Liver (tissue), 8 donors: ENCODE measurements at regions not wholly inside any gene's neighbourhood (a gene's known extent, or its start where the extent isn't known, plus 50 kb on each side); places are given as distances from the start of the nearest gene placed in this dataset.

ENCODE experiments used
- DNase-seq: peaks from one replicate; pipeline ENCODE4 v3.0.0-alpha.2; 2017; ENCODE audit warnings: low spot score
- H3K27ac ChIP-seq, 2 donors: one replicate each; pipeline ENCODE4 v1.7.0; 2013; ENCODE audit warnings: inconsistent platforms in 2 of 2, low read length in 2 of 2, control low read depth in 1 of 2, low read depth in 1 of 2, mild to moderate bottlenecking in 1 of 2
- H3K27me3 ChIP-seq, 4 donors: one replicate each; pipeline versions ENCODE4 v1.6.1 to v1.7.0; 2013; ENCODE audit warnings: low read length in 3 of 4, inconsistent platforms in 1 of 4, mild to moderate bottlenecking in 1 of 4, moderate library complexity in 1 of 4; ENCODE audit not compliant: control insufficient read depth in 4 of 4, insufficient read depth in 4 of 4
- H3K36me3 ChIP-seq, 4 donors: one replicate each; pipeline versions ENCODE4 v1.6.1 to v1.7.0; 2013; ENCODE audit warnings: low read length in 3 of 4, mild to moderate bottlenecking in 3 of 4, low read depth in 1 of 4, moderate library complexity in 1 of 4; ENCODE audit not compliant: control insufficient read depth in 4 of 4, insufficient read depth in 3 of 4
- H3K4me1 ChIP-seq, 4 donors: one replicate each; pipeline versions ENCODE4 v1.6.1 to v1.7.0; 2013; ENCODE audit warnings: low read length in 3 of 4, mild to moderate bottlenecking in 3 of 4, moderate library complexity in 1 of 4; ENCODE audit not compliant: control insufficient read depth in 4 of 4, insufficient read depth in 4 of 4
- H3K4me3 ChIP-seq, 3 donors: one replicate each; pipeline versions ENCODE4 v1.6.1 to v1.7.0; 2013; ENCODE audit warnings: low read length in 3 of 3, control low read depth in 1 of 3, low read depth in 1 of 3, mild to moderate bottlenecking in 1 of 3
- H3K9ac ChIP-seq, 2 donors: one replicate each; pipeline ENCODE4 v1.7.0; 2013; ENCODE audit warnings: low read length in 2 of 2, mild to moderate bottlenecking in 2 of 2, moderate library complexity in 2 of 2, control low read depth in 1 of 2, low read depth in 1 of 2
- H3K9me3 ChIP-seq, 4 donors: one replicate each; pipeline versions ENCODE4 v1.6.1 to v1.7.0; 2013; ENCODE audit warnings: low read length in 3 of 4; ENCODE audit not compliant: control insufficient read depth in 4 of 4
- EGR1 ChIP-seq, 2 donors: IDR thresholded peaks; 2 replicates each; pipeline ENCODE4 v1.6.1; 2016 to 2018; ENCODE audit warnings: antibody characterized with exemption in 2 of 2, low read depth in 2 of 2
- GABPA ChIP-seq, 2 donors: IDR thresholded peaks in 1 of 2; conservative IDR thresholded peaks in 1 of 2; 2 replicates each; pipeline ENCODE4 v1.6.1; 2016; ENCODE audit warnings: antibody characterized with exemption in 2 of 2, mild to moderate bottlenecking in 1 of 2, moderate library complexity in 1 of 2
- HNF4A ChIP-seq, 2 donors: conservative IDR thresholded peaks; 2 replicates each; pipeline ENCODE4 v1.6.1; 2016; ENCODE audit warnings: antibody characterized with exemption in 2 of 2, mild to moderate bottlenecking in 2 of 2
- HNF4G ChIP-seq: IDR thresholded peaks from 2 replicates; pipeline ENCODE4 v1.6.1; 2016; ENCODE audit warnings: antibody characterized with exemption
- JUND ChIP-seq, 2 donors: IDR thresholded peaks; 2 replicates each; pipeline ENCODE4 v1.6.1; 2016; ENCODE audit warnings: antibody characterized with exemption in 2 of 2
- NR2F2 ChIP-seq: IDR thresholded peaks from 2 replicates; pipeline ENCODE4 v1.6.1; 2016; ENCODE audit warnings: antibody characterized with exemption
- RAD21 ChIP-seq, 2 donors: IDR thresholded peaks; 2 replicates each; pipeline ENCODE4 v1.6.1; 2016; ENCODE audit warnings: antibody characterized with exemption in 2 of 2, mild to moderate bottlenecking in 2 of 2
- RXRA ChIP-seq, 2 donors: IDR thresholded peaks; 2 replicates each; pipeline ENCODE4 v1.6.1; 2017 to 2018; ENCODE audit warnings: antibody characterized with exemption in 2 of 2, mild to moderate bottlenecking in 1 of 2
- SP1 ChIP-seq: IDR thresholded peaks from 2 replicates; pipeline ENCODE4 v1.6.1; 2018; ENCODE audit warnings: antibody characterized with exemption, mild to moderate bottlenecking
- YY1 ChIP-seq: IDR thresholded peaks from 2 replicates; pipeline ENCODE4 v1.6.1; 2016; ENCODE audit warnings: antibody characterized with exemption, mild to moderate bottlenecking
- WGBS: extraction: QIAGEN DNeasy Blood & Tissue Kit; methylation state at CpG from one replicate; pipeline ENCODE4 v1.1.7; 2013; 5-methylcytosine and 5-hydroxymethylcytosine counted together
- TF ChIP-seq, protein P1 (sequence below): IDR thresholded peaks from 2 replicates; pipeline ENCODE4 v1.6.1; 2016; ENCODE audit warnings: antibody characterized with exemption
- TF ChIP-seq, protein P2 (sequence below): fragments of 150-350 bp; IDR thresholded peaks from 2 replicates; pipeline ENCODE4 v1.5.1; 2017; ENCODE audit warnings: improper control_type of control experiment, low read depth, low read length; ENCODE audit not compliant: missing input control
- TF ChIP-seq, protein P3 (sequence below): IDR thresholded peaks from 2 replicates; pipeline ENCODE4 v1.6.1; 2016; ENCODE audit warnings: antibody characterized with exemption
- TF ChIP-seq, protein P4 (sequence below): IDR thresholded peaks from 2 replicates; pipeline ENCODE4 v1.6.1; 2016; ENCODE audit warnings: antibody characterized with exemption, mild to moderate bottlenecking
- donor health status: healthy.
- donor health status: healthy.
- donor health status: healthy.
- donor health status: healthy.
- donor health status: healthy.

DNA sequence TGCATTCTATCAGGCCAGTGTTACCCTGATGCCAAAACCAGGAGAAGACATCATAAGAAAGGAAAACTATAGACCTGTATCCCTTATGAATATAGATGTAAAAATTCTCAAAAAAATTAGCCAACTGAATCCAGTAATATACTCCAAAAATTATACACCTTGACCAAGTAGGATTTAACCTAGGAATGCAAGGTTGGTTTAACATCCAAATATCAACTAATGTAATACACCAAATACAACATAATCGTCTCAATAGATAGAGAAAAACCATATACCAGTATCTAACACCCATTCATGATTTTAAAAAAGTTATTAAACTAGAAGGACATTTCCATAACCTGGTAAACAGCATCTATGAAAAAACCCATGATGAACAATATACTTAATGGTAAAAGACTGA, 56.5 kb upstream of the SELENOK start:
- H3K36me3 ChIP-seq, result no peaks in the 10 kb centered on the region
- peaks cover 0 to 3% (median 0%) of the 10 kb centered on the region in 4 donors for H3K27me3 ChIP-seq
- H3K4me3 ChIP-seq, result no peak overlapping the region
- no peak for DNase-seq
- no peak overlapping the region for H3K9ac ChIP-seq
- H3K4me1 ChIP-seq, result no peaks in the 10 kb centered on the region
- peaks cover 3 to 14% (median 4%) of the 10 kb centered on the region in 4 donors for H3K9me3 ChIP-seq
- TF ChIP-seq JUND (IDR thresholded peaks at IDR 0.05) (no peak), YY1 (no peak), RAD21 (IDR thresholded peaks at IDR 0.05) (no peak), HNF4G (no peak), GABPA (IDR thresholded peaks at IDR 0.05 in 1 of 2, conservative IDR thresholded peaks at IDR 0.05 in 1 of 2) (no peak), NR2F2 (no peak), SP1 (no peak), EGR1 (IDR thresholded peaks at IDR 0.05; ENCODE audit: low read depth in 2 of 2) (no peak), HNF4A (conservative IDR thresholded peaks at IDR 0.05) (no peak)
- TF ChIP-seq, protein P1, sequence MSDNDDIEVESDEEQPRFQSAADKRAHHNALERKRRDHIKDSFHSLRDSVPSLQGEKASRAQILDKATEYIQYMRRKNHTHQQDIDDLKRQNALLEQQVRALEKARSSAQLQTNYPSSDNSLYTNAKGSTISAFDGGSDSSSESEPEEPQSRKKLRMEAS, result no peak
- TF ChIP-seq, protein P2, sequence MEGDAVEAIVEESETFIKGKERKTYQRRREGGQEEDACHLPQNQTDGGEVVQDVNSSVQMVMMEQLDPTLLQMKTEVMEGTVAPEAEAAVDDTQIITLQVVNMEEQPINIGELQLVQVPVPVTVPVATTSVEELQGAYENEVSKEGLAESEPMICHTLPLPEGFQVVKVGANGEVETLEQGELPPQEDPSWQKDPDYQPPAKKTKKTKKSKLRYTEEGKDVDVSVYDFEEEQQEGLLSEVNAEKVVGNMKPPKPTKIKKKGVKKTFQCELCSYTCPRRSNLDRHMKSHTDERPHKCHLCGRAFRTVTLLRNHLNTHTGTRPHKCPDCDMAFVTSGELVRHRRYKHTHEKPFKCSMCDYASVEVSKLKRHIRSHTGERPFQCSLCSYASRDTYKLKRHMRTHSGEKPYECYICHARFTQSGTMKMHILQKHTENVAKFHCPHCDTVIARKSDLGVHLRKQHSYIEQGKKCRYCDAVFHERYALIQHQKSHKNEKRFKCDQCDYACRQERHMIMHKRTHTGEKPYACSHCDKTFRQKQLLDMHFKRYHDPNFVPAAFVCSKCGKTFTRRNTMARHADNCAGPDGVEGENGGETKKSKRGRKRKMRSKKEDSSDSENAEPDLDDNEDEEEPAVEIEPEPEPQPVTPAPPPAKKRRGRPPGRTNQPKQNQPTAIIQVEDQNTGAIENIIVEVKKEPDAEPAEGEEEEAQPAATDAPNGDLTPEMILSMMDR, result no peak
- TF ChIP-seq, protein P3, sequence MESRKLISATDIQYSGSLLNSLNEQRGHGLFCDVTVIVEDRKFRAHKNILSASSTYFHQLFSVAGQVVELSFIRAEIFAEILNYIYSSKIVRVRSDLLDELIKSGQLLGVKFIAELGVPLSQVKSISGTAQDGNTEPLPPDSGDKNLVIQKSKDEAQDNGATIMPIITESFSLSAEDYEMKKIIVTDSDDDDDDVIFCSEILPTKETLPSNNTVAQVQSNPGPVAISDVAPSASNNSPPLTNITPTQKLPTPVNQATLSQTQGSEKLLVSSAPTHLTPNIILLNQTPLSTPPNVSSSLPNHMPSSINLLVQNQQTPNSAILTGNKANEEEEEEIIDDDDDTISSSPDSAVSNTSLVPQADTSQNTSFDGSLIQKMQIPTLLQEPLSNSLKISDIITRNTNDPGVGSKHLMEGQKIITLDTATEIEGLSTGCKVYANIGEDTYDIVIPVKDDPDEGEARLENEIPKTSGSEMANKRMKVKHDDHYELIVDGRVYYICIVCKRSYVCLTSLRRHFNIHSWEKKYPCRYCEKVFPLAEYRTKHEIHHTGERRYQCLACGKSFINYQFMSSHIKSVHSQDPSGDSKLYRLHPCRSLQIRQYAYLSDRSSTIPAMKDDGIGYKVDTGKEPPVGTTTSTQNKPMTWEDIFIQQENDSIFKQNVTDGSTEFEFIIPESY, result no peak
- TF ChIP-seq, protein P4, sequence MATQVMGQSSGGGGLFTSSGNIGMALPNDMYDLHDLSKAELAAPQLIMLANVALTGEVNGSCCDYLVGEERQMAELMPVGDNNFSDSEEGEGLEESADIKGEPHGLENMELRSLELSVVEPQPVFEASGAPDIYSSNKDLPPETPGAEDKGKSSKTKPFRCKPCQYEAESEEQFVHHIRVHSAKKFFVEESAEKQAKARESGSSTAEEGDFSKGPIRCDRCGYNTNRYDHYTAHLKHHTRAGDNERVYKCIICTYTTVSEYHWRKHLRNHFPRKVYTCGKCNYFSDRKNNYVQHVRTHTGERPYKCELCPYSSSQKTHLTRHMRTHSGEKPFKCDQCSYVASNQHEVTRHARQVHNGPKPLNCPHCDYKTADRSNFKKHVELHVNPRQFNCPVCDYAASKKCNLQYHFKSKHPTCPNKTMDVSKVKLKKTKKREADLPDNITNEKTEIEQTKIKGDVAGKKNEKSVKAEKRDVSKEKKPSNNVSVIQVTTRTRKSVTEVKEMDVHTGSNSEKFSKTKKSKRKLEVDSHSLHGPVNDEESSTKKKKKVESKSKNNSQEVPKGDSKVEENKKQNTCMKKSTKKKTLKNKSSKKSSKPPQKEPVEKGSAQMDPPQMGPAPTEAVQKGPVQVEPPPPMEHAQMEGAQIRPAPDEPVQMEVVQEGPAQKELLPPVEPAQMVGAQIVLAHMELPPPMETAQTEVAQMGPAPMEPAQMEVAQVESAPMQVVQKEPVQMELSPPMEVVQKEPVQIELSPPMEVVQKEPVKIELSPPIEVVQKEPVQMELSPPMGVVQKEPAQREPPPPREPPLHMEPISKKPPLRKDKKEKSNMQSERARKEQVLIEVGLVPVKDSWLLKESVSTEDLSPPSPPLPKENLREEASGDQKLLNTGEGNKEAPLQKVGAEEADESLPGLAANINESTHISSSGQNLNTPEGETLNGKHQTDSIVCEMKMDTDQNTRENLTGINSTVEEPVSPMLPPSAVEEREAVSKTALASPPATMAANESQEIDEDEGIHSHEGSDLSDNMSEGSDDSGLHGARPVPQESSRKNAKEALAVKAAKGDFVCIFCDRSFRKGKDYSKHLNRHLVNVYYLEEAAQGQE, result no peak
- 64% methylated on average over 1 of the region's 1 CpG for WGBS
- H3K27ac ChIP-seq, result no peak overlapping the region

DNA sequence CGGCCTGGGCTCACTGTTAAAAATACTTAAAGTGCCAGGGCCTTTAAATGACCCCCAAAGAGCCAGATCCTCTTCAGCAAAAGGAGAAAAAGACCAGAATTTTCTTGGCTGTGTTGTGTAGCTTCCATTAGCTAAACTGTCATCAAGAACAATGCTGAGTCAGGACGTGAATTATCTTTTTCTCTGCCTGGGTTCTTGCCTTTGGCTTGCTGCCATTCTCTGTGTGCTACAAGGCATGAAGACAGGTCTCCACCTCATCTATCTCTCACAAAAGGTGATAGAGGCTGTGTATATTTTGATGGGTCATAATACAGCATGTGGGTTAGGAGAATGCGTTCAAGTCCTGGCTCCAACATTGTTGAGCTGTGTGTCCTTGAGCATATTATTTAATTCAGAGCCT, 52.4 kb upstream of the SELENOK start:
- Histone ChIP-seq H3K9ac (no peak overlapping the region), H3K4me1 (no peaks in the 10 kb centered on the region), H3K27ac (no peak overlapping the region), H3K9me3 (peaks cover 3 to 14% (median 4%) of the 10 kb centered on the region in 4 donors), H3K36me3 (no peaks in the 10 kb centered on the region), H3K27me3 (peaks cover 1 to 3% (median 2%) of the 10 kb centered on the region in 4 donors), H3K4me3 (no peak overlapping the region)
- 79% methylated on average over 3 of the region's 3 CpGs for WGBS
- TF ChIP-seq RXRA (IDR thresholded peaks at IDR 0.05) (no peak), HNF4G (no peak), JUND (IDR thresholded peaks at IDR 0.05) (no peak), SP1 (no peak), EGR1 (IDR thresholded peaks at IDR 0.05; ENCODE audit: low read depth in 2 of 2) (no peak)
- TF ChIP-seq, protein P3, result no peak
- DNase-seq, result no peak
